ENCODE measurements at regions not wholly inside any gene's neighbourhood (a gene's known extent, or its start where the extent isn't known, plus 50 kb on each side); places are given as distances from the start of the nearest gene placed in this dataset.

GRCh38 chr1:63269571-63269970 is 52.8 kb upstream of the FOXD3 start:
- ATAC-seq (no peak), DNase-seq (no peak)
- H3K4me3 Mint-ChIP-seq = no peak overlapping the region
- POLR2A ChIA-PET = no interaction called here
- H3K9me3 Mint-ChIP-seq = peaks cover 0 to 2% (median 0%) of the 10 kb centered on the region in 9 donors
- no peak overlapping the region for H3K27ac Mint-ChIP-seq
- no peaks in the 10 kb centered on the region for H3K36me3 Mint-ChIP-seq
- peaks cover 14 to 38% (median 19%) of the 10 kb centered on the region in 5 donors for H3K27me3 Mint-ChIP-seq
- H3K4me1 Mint-ChIP-seq = no peaks in the 10 kb centered on the region
